ELF-1 (cell line): ENCODE measurements at regions not wholly inside any gene's neighbourhood (a gene's known extent, or its start where the extent isn't known, plus 50 kb on each side); places are given as distances from the start of the nearest gene placed in this dataset.
"Not testable (repeated sequence)": the region's sequence is repeated elsewhere in the genome, so short reads cannot be mapped to it uniquely, and the experiment has no call there.

Source experiments
- DNase-seq: peaks from one replicate; pipeline ENCODE4 v3.0.0-alpha.2; 2016; ENCODE audit warnings: low read depth, low spot score

DNA sequence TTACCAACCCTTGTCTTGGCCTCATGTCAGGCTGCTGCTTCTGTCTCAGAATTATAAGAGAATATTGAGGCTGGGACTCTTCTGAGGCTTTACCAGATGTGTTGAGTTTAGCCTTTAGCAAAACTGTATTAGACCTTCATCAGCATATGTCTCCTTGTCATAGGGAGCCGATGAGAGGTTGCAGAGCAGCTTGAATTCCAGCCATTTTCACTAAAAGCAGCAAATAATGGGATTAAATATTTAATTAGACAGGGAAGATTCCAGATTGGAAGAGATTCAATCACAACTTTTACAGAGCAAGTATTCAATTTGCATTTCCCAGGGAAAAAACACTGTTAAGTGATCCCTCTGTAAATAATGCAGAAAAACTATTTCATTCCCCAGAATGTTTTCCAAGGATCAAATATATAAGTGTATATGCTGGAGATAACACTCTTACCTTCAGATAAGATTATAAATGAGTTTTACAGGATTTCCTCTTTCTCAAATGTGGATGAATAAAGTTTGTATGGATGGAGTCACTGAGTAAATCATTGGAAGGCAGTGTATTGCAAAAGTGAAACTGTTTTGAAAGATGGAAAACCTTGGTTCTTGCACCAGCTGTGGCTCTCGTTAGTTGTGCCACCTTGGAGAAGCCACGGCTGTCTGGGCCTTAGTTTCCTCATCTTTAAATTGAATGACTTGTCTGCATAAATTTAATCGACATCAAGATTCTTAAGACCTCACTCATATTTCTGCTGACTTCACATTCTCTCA lies 466.4 kb upstream of the SGO1 start:
- no peak for DNase-seq

DNA sequence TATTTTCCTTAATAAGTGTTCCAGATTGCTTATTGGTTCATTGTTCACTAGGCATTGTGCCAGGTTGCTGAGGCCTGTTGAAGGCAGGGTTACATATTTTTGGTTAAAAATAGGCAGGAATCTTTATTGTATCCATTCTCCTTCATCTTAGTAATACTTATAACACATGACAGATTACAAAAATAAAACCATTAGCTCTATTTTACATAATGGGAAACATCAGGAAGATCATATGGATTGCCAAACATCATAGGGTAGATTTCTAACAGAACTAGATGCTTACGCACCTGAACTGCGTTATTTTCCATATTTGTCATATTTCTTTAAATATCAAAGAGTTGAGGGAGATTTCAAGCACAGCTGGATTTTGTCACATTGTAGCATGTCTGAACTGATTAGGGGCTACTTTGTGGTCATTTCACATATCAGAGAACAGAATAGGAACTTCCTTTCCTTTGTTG lies 462.9 kb upstream of the SGO1 start:
- no peak for DNase-seq

DNA sequence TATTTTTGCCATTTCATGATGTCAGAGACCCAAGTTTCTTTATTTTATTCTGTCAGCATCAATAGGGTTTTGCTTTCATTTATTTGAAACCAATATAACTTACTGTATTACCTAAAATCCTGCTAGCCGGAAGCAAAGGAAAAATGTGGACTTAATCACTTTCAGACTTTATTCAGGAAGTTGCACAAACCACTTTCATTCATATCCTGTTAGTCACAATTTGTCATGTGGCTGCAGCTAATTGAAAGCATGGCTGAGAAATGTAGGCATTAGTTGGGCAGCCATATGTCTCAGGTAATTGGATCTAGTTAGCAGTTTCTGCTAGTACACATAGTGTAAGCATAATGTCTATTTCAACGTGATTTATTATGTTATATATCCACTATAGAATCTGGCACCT lies 462.3 kb upstream of the SGO1 start:
- no peak for DNase-seq

DNA sequence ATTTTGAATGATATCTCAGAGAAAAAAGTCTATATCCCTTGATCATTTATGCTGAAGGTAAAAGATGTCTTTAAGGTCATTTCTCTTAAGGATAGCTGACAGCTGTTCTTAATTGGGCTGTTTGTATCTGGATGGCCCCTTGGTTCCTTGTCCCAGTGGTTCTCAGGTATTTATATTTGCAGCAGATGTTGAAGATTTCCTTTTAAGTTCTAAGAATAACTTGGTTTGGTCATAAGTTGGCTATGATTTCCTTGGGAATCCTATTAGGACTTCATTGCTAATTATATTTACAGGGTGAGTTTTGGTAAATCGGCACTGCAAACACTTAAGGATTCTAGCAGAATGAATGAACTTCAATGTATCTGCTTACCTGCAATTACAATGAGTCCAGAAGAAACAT lies 460.4 kb upstream of the SGO1 start:
- no peak for DNase-seq

GRCh38 chr3:20645340-20645739 lies 459.3 kb upstream of the SGO1 start:
- DNase-seq = no peak

GRCh38 chr3:20637729-20638128 lies 451.7 kb upstream of the SGO1 start:
- DNase-seq = no peak

GRCh38 chr3:20622304-20622703 lies 436.3 kb upstream of the SGO1 start:
- DNase-seq = no peak

DNA sequence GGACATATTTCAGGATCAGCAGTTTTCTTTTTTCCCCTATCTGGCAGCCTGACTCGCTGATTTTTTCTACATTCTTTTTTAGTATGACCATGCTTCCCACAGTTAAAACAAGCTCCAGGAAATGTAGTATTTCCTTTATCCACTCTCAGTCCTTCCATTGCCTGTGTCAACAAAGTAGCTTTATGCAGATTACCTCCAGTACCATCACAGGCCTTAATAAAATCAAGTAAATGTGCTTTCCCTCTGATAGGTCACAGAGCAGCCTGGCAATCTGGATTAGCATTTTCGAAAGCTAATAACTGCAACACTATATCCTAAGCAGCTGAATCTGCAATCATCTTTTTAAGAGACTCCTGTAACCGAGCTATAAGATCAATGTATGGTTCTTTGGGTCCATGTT lies 432.6 kb upstream of the SGO1 start:
- not testable (repeated sequence) for DNase-seq

GRCh38 chr3:20618181-20618580 lies 432.2 kb upstream of the SGO1 start:
- DNase-seq = not testable (repeated sequence)

DNA sequence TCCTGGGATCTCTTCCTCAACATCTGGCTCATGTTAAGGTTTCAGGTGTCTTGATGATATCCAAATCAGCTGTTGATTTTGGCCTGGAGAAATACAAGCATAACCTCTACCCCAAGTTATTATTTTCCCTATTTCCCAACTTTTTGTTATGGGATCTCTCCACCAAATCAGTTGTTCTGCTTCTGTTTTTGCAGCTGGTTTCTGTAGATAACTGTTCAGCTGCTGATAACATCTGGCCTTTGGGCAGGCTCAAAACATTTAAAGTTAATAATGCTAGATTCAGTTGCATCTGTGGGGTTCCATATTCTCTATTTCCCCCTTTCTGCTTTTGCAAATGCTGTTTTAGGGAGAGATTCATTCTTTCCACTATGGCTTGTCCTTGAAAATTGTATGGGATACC lies 430.0 kb upstream of the SGO1 start:
- not testable (repeated sequence) for DNase-seq

GRCh38 chr3:20608054-20608738 lies 422.2 kb upstream of the SGO1 start:
- DNase-seq = peak; percentile 32

DNA sequence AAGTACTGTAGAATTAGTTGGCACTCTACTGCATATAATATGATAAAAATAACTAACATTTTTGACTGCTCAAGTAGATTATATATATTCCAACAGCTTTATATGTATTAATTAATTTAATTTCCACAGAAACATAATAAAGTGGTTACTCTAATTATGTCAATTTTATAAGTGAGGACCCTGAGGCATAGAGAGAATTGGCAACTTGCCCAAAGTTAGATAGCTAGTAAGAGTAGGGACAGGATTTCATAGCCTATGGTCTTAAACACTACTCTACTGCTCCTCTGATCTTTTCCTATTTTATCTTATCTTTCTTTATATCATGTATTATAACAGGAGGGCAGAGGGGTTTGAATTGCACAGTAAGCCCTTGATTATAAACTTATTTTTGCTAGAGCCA lies 418.7 kb upstream of the SGO1 start:
- no peak for DNase-seq

GRCh38 chr3:20589275-20589674 lies 403.3 kb upstream of the SGO1 start:
- DNase-seq = no peak

DNA sequence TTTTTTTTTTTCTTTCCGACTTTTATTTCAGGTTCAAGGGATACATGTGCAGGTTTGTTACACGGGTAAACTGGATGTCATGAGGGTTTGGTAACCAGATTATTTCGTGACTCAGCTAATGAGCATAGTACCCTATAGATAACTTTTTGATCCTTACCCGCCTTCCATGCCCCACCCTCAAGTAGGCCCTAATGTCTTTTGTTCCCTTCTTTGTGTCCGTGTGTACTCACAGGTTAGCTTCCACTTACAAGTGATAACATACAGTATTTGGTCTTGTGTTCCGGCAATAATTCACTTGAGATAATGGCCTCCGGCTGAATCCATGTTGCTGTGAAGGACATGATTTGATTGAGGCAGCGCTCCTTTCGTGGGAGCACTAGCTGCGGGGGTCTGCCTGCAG lies 402.8 kb upstream of the SGO1 start:
- no peak for DNase-seq

DNA sequence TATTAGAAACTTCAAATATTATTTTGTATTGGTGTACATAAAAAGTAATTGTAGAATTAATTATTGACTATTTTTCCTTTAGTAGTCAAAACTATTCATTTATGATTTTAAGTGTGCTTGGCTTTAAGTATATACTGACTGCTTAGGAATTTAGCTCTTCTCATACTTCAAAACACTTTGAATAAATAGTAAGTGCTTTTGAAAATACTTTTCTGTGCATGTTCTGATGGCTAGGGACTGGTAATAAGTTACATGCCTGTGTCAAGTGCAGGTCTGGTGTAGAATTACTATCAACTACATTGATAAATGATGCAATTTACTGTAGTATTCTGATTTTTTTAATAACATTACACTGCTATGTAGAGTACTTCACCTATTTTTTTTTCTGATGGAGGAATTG lies 397.6 kb upstream of the SGO1 start:
- DNase-seq = no peak

DNA sequence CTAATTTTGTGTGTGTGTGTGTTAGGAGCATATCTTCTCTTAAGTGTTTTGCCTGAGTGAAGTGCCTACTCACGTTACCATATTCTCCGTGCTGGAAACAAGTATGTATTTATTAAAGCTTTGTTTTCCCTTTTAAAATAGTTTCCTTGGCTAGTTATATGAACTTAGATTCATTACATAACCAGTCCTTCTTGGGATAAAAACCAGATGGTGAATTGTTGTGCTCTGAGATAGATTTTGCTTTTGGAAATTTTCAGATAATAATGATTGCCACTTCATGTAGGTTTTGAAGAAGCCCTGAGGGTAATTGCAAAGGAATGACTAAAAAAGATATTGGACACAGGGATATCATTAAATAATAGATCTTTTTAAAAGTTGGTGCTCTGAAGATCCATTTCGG lies 390.2 kb upstream of the SGO1 start:
- DNase-seq = no peak

GRCh38 chr3:20575146-20575545 lies 389.1 kb upstream of the SGO1 start:
- no peak for DNase-seq

GRCh38 chr3:20574746-20575145 lies 388.7 kb upstream of the SGO1 start:
- DNase-seq = no peak

- DNase-seq = no peak
Measured at GRCh38 chr3:20573175-20573574, 387.2 kb upstream of the SGO1 start.

DNA sequence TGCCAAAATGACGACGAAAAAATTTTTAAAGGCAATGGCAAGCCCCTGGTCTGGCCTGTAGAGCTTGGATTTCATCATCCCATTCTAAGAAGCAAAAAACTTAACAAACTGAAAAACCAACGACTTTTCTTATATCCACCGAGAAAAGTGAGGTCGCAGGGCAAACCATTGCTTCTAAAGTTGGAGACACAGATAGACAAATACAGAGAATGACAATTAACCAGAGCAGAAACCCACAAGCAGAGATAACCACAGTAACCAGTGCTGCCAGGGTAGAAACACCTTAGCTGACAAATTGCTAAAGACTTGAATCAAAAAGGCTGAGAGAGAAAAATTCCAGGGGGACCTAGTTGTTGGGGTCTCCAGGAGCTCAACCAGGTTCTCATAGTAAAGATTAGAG lies 386.5 kb upstream of the SGO1 start:
- DNase-seq = no peak

DNA sequence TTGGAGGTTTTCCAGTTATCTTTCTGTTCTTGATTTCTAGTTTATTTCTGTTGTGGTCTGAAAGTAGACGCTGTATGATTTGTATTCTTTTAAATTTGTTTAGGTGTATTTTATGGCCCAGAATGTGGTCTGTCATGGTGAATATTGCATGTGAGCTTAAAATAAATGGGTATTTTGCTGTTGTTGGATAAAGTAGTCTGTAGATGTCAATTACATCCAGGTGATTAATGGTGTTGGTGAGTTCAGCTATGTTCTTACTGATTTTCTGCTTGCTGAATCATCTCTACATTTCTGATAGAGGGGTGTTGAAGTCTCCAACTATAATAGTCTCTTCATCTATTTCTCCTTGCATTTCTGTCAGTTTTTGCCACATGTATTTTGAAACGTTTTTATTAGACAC lies 383.3 kb upstream of the SGO1 start:
- no peak for DNase-seq

DNA sequence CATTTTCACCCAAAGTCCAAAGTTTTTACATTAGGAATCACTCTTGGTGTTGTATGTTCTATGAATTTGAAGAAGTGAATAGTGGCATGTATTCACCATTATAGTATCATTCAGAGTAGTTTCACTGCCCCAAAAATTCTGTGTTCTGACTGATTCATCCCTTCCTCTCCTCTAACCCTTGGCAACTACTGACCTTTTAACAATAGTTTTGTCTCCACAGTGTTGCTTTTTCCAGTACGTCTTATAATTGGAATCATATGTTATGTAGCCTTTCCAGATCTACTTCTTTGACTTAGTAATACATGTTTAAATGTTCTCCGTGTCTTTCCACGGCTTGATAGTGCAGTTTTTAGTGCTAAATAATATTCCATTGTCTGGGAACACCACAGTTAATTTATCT lies 379.0 kb upstream of the SGO1 start:
- DNase-seq = no peak

GRCh38 chr3:20563985-20564384 lies 378.0 kb upstream of the SGO1 start:
- DNase-seq = no peak
